ENCODE measurements at regions not wholly inside any gene's neighbourhood (a gene's known extent, or its start where the extent isn't known, plus 50 kb on each side); places are given as distances from the start of the nearest gene placed in this dataset.

- TF ChIP-seq POLR2A (IDR thresholded peaks at IDR 0.05) (no peak), CTCF (IDR thresholded peaks at IDR 0.05) (no peak)
Observed at GRCh38 chr16:85462714-85463611, 150.2 kb upstream of the GSE1 start.

Measured in thyroid gland (tissue), 4 donors.